KMS-11 (cell line): ENCODE measurements at regions not wholly inside any gene's neighbourhood (a gene's known extent, or its start where the extent isn't known, plus 50 kb on each side); places are given as distances from the start of the nearest gene placed in this dataset.

Experiments used
- H2AFZ ChIP-seq: fragments of 200-600 bp; sonication (generic); 2 replicates; pipeline ENCODE4 v1.6.1; 2016; ENCODE audit warnings: antibody characterized with exemption, mixed run types, low read depth
- H3K27ac ChIP-seq: fragments of 200-600 bp; sonication (generic); 2 replicates; pipeline ENCODE4 v1.6.1; 2016; ENCODE audit warnings: mild to moderate bottlenecking, mixed run types
- H3K27me3 ChIP-seq: fragments of 200-600 bp; sonication (generic); 2 replicates; pipeline ENCODE4 v1.6.1; 2017; ENCODE audit warnings: mild to moderate bottlenecking, low read depth, mixed run types, moderate library complexity; ENCODE audit not compliant: insufficient read depth
- H3K36me3 ChIP-seq: fragments of 200-600 bp; sonication (generic); 2 replicates; pipeline ENCODE4 v1.6.1; 2017; ENCODE audit warnings: mild to moderate bottlenecking, mixed run types; ENCODE audit not compliant: insufficient read depth
- H3K4me1 ChIP-seq: fragments of 200-600 bp; sonication (generic); 2 replicates; pipeline ENCODE4 v1.6.1; 2016; ENCODE audit warnings: mild to moderate bottlenecking, low read depth, mixed run types; ENCODE audit not compliant: poor library complexity, severe bottlenecking
- H3K4me2 ChIP-seq: fragments of 200-600 bp; sonication (generic); 2 replicates; pipeline ENCODE4 v1.7.0; 2016; ENCODE audit warnings: mild to moderate bottlenecking, mixed run types
- H3K4me3 ChIP-seq: fragments of 200-600 bp; sonication (generic); IDR thresholded peaks from 2 replicates; pipeline ENCODE4 v1.6.1; 2017; ENCODE audit warnings: low read depth, low read length, mixed read lengths; ENCODE audit not compliant: insufficient read depth
- H3K79me2 ChIP-seq: fragments of 200-600 bp; sonication (generic); 2 replicates; pipeline ENCODE4 v1.6.1; 2016; ENCODE audit warnings: low read depth, mixed run types; ENCODE audit not compliant: insufficient read depth
- H3K9ac ChIP-seq: fragments of 200-600 bp; sonication (generic); 2 replicates; pipeline ENCODE4 v1.6.1; 2016; ENCODE audit warnings: mild to moderate bottlenecking, mixed run types
- H4K20me1 ChIP-seq: fragments of 200-600 bp; sonication (generic); 2 replicates; pipeline ENCODE4 v1.6.1; 2016; ENCODE audit warnings: mild to moderate bottlenecking, mixed run types; ENCODE audit not compliant: insufficient read depth
- TF ChIP-seq, protein P1 (sequence below): fragments of 200-600 bp; sonication (generic); conservative IDR thresholded peaks from 2 replicates; pipeline ENCODE4 v1.6.1; 2017; ENCODE audit warnings: low read depth, mild to moderate bottlenecking, antibody characterized with exemption, low read length, moderate library complexity, mixed read lengths

DNA sequence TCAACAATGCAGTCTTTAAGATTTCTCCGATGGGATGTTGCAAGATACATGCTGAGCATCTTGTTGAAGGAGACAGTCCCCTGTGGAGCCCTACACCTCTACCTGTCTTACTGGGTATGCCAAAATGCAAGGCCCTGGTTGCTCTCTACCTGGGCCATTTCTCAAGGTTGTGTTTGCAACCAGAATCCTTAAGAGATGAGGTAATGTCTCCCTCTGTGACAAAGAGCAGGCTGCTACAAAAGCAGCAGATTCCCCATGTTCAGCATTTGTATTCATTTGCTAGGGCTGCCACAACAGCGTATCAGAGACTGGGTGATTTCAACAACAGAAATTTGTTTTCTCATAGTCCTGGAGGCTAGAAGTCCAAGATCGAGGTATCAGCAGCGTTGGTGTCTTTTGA is 138.4 kb upstream of the RPS23 start:
- no peak overlapping the region for H3K4me2 ChIP-seq
- no peak overlapping the region for H3K27ac ChIP-seq
- H2AFZ ChIP-seq = no peak overlapping the region
- H3K36me3 ChIP-seq = no peaks in the 10 kb centered on the region
- no peaks in the 10 kb centered on the region for H3K79me2 ChIP-seq
- H4K20me1 ChIP-seq = no peaks in the 10 kb centered on the region
- H3K4me1 ChIP-seq = no peaks in the 10 kb centered on the region
- TF ChIP-seq, protein P1, sequence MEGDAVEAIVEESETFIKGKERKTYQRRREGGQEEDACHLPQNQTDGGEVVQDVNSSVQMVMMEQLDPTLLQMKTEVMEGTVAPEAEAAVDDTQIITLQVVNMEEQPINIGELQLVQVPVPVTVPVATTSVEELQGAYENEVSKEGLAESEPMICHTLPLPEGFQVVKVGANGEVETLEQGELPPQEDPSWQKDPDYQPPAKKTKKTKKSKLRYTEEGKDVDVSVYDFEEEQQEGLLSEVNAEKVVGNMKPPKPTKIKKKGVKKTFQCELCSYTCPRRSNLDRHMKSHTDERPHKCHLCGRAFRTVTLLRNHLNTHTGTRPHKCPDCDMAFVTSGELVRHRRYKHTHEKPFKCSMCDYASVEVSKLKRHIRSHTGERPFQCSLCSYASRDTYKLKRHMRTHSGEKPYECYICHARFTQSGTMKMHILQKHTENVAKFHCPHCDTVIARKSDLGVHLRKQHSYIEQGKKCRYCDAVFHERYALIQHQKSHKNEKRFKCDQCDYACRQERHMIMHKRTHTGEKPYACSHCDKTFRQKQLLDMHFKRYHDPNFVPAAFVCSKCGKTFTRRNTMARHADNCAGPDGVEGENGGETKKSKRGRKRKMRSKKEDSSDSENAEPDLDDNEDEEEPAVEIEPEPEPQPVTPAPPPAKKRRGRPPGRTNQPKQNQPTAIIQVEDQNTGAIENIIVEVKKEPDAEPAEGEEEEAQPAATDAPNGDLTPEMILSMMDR = no peak
- no peaks in the 10 kb centered on the region for H3K27me3 ChIP-seq
- H3K4me3 ChIP-seq = no peak overlapping the region
- H3K9ac ChIP-seq = no peak overlapping the region

DNA sequence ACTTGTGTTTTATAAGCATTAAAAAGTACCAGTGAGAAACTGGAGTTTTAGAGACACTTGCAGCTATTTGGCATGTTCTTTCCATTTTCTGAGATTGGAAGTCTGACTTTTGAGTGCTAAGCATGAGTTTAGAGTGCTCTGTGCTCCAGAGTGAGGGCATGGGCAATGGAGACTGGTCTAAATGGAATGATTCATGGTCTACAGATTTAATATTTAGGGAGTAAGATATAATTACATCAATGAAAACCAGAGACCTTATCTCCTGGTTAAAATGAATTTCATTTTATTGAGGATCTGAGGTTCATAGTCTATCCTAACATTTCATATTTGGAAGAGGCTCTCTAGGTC is 135.9 kb upstream of the RPS23 start:
- H3K4me2 ChIP-seq = no peak overlapping the region
- H3K4me3 ChIP-seq = no peak overlapping the region
- H3K79me2 ChIP-seq = no peaks in the 10 kb centered on the region
- no peak overlapping the region for H2AFZ ChIP-seq
- H3K27ac ChIP-seq = no peak overlapping the region
- TF ChIP-seq, protein P1 = no peak
- H3K9ac ChIP-seq = no peak overlapping the region
- no peaks in the 10 kb centered on the region for H4K20me1 ChIP-seq
- no peaks in the 10 kb centered on the region for H3K4me1 ChIP-seq
- H3K27me3 ChIP-seq = no peaks in the 10 kb centered on the region
- H3K36me3 ChIP-seq = no peaks in the 10 kb centered on the region

- Histone ChIP-seq H3K79me2 (no peaks in the 10 kb centered on the region), H3K27me3 (no peaks in the 10 kb centered on the region), H3K4me1 (no peaks in the 10 kb centered on the region), H3K27ac (no peak overlapping the region), H3K4me2 (no peak overlapping the region), H3K4me3 (no peak overlapping the region), H2AFZ (no peak overlapping the region), H4K20me1 (no peaks in the 10 kb centered on the region), H3K36me3 (no peaks in the 10 kb centered on the region), H3K9ac (no peak overlapping the region)
- TF ChIP-seq, protein P1 = no peak
Measured at GRCh38 chr5:82413302-82414040, 135.3 kb upstream of the RPS23 start.

DNA sequence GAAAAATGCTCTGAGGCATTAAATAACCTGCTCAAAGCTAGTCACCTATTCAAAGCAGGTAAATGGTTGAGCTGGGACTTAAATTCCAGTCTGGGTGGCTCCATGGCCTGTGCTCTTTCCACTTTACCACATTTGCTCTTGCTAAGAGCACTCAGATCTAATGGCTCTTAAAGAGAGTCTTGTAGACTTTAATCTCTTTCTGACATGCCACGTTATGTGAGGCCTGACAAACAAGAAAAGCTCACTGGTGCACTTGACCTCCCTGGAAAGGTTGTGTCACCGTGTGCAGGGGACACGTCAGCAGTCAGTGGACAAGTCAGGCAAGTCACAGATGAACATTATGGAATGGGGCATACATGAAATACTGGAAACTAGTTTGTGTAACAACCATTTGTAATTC is 129.9 kb upstream of the RPS23 start:
- H3K79me2 ChIP-seq = no peaks in the 10 kb centered on the region
- H3K4me3 ChIP-seq = no peak overlapping the region
- no peak overlapping the region for H2AFZ ChIP-seq
- TF ChIP-seq, protein P1 = no peak
- no peak overlapping the region for H3K9ac ChIP-seq
- H3K27ac ChIP-seq = no peak overlapping the region
- no peaks in the 10 kb centered on the region for H3K27me3 ChIP-seq
- no peak overlapping the region for H3K4me2 ChIP-seq
- H3K4me1 ChIP-seq = no peaks in the 10 kb centered on the region
- H4K20me1 ChIP-seq = no peaks in the 10 kb centered on the region
- H3K36me3 ChIP-seq = no peaks in the 10 kb centered on the region
